Ureter (tissue), 1 donor: ENCODE measurements at regions not wholly inside any gene's neighbourhood (a gene's known extent, or its start where the extent isn't known, plus 50 kb on each side); places are given as distances from the start of the nearest gene placed in this dataset.

Source experiments
- DNase-seq: peaks from one replicate; pipeline ENCODE4 v3.0.0-alpha.2; 2020; ENCODE audit warnings: low spot score
- donor health status: DM: yes; HTN: yes; CAD: no.

DNA sequence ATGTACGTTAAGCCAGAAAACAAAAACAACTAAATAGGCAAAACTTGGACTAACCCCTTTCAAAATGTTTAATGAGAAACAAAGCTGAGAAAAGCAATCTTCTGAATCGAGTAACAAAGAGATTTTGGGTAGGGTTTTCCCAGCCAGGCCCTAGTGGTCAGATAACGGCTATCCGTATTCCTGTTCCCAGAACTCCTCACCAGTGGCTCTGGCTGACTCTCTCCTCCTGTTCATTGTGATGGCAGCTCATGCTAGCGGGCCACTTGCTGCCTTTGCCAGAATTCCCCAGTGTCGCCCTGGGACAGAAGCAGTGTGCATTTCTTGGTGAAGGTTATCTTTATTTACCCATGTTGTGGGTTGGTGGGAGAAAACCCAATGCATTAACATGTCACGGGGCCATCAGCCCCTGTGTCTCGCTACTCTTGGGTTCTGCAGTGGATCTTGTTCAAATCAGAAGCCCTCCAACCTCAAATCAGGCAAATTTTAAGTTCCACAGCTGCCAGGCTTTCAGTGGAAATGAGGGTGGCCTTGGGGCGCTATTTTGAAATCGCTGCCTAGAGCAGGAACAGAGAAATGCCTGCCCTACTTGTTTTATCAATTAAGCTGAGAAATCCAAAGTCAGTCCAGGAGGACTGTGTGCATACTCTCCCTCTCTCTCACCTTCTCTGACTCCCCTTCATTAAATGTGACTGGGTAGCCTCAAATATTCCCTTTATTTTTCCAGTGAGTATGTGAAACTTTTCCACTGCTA lies 164.5 kb upstream of the NPVF start:
- DNase-seq: no peak

GRCh38 chr7:25395976-25396375 lies 167.7 kb upstream of the NPVF start:
- DNase-seq: no peak

GRCh38 chr7:25396668-25397067 lies 168.4 kb upstream of the NPVF start:
- no peak for DNase-seq

DNA sequence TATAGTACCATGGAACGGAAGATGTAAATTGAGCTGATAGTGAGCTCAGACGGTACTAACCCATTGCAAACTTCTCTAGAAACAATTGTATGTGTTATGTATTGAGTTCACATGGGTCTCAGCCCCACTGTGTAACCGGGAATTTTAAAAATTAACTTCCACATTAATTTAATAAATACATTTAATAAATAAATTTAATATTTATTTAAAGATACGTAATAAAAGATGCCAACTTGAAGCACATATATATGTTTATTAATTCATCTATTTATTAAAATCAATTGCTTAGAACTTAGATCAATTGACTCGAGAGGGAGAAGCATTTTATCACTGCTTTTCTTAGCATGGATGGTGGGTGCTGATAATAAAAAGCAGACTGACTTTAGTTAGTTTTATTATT lies 170.1 kb upstream of the NPVF start:
- no peak for DNase-seq

GRCh38 chr7:25399000-25399750 lies 170.9 kb upstream of the NPVF start:
- DNase-seq: no peak

GRCh38 chr7:25402532-25402931 lies 174.2 kb upstream of the NPVF start:
- no peak for DNase-seq

- peak; percentile 69 for DNase-seq
Observed at GRCh38 chr7:25405736-25406135, 177.4 kb upstream of the NPVF start.

DNA sequence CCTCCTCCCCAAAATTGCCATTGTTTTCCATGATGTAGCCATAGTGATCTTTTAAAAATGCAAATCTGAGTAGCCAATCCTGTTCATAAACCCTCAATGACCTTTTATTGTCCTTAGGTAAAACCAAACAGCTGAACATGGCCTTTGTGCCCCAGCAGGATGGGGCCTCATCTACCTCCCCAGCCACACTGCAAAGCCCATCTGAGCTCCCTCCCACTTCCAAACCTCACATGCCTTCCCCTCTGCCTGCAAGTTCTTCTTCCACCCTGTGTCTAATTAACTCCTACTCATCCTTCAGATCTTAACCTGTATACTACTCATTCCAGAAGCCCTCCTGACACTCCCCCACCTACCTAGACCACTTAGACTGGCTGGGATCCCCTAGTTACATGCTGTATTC lies 178.8 kb upstream of the NPVF start:
- DNase-seq: no peak

DNA sequence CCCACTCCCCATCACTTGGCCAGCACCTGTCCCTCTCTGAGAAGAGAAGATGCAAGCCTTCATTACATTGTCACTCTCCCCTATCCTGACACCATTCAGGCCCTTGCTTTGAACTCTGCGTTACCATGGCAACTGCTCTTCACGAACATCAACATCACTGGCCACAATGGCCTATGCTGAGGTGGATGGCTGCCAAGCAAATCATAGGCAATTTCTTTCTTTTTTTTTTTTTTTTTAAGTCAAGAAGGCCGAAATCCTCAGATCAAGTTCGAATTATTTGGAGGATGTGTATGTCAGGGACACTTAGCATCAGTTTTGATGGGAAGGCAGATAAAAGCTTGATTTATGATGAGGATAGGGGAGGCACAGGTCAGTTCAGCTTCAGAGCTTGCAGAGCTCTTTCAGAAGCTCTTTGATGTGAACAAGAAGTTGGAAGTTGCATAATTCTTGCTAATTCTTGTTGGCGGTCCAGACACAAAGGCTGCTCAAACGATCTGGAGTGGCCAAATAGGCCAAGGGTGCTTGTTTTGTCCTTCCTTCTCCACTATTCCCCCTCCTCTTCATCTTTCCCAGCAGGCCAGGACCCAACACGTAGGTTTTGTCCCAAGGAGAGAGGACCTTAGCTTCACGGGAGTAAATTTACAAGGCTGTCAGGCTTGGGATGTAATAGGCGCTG lies 179.9 kb upstream of the NPVF start:
- DNase-seq: no peak

- DNase-seq: no peak
Observed at GRCh38 chr7:25408876-25409275, 180.6 kb upstream of the NPVF start.

DNA sequence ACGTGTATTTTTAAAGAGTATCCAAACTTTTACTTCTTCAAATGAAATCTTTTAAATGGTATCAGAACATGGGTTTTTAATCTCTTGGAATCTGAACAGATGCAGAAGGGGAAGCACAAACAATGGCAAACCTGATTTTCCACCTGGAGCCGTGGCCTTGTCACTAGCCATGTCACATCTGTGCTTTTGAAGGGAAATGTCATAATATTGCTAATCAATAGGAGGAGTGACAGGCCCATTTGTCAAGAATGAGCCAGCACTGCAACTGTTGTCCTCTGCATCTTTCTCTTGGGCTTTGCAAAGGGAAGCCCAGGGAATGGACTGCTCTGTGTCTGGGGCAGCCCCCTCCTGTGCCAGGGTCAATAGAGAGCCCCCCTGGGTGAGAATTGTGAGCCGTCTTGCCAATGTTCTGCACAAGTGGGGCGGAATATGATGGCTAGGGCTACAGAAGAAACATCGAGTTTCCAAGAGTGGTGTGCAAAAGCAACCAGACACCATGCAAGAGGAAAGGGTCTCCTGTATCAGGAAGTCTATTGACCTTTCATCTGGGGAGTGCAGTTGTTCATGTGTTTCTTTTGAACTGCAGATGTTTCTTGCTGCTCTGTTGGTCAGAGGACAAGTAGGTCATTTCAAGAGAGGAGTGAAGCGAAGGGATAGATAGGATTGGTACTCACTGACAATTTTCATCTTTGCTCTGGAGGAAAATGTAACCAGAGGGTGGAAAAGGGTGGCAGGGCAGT lies 181.8 kb upstream of the NPVF start:
- DNase-seq: no peak

GRCh38 chr7:25420771-25421170 lies 192.5 kb upstream of the NPVF start:
- no peak for DNase-seq

- DNase-seq: no peak
Observed at GRCh38 chr7:25424113-25424512, 195.8 kb upstream of the NPVF start.

DNA sequence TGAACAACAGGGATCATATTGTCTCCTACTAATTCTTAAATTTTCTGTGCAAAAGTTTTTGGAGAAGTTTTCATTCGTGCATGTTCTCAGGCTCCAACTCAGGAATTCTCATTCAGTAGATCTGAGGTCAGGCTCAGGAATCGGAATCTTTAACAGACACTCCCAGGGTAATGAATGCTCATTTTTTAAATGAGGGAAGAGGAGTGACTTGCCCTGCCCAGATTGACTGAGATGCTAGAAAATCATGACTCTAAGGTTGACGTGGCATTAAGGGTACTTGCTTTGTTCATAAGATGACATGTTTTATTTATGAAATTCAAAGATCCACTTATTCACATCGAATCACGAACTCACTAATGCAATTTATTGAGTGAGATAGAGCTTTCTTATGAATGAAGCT lies 196.6 kb upstream of the NPVF start:
- no peak for DNase-seq

- no peak for DNase-seq
Observed at GRCh38 chr7:25427721-25428120, 199.4 kb upstream of the NPVF start.

GRCh38 chr7:25429731-25430130 lies 201.4 kb upstream of the NPVF start:
- no peak for DNase-seq

- no peak for DNase-seq
Observed at GRCh38 chr7:25430200-25430931, 202.1 kb upstream of the NPVF start.

DNA sequence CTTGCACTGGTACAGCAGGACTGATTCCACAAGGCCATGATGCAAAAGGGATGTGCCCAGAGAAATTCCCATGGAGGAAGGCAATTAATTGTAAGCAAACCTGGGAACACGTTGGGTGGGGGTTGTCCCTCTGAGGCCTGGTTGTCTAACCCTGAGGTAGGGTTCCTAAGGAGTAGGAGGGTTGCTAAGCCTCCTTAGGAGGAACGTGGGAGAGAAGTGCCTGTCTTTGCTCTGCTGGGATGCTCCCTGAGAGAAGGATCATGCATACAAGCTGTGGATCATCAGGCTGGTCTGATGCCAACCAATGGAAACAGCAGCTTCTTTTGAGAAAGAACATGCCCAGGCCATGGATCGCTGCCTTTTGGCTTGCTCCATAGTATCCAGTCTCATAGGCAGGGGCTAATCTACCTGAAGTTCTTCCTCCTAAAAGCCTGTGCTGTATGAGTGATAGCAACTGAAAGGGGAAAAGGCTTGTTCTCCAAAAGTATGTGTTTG lies 203.7 kb upstream of the NPVF start:
- no peak for DNase-seq

DNA sequence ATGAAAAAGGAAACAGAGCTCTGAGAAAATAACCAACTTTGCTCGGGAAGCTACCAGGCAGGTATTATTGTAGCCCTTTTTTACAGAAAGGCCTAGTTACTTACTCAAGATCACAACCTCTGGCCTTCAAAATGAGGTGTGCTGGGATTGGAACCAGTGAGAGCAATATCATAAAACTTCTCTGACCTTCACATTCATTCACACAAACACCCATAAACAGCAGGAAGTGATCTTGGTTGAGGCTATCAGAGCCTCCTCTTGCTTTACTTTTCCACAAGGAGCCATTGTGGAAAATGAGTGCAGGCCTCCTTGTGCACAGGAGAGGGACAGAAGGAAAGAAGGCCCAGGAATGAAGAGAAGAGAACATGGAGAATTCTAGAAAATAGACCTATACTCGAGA lies 204.5 kb upstream of the NPVF start:
- no peak for DNase-seq

- DNase-seq: no peak
Observed at GRCh38 chr7:25436413-25436812, 208.1 kb upstream of the NPVF start.

DNA sequence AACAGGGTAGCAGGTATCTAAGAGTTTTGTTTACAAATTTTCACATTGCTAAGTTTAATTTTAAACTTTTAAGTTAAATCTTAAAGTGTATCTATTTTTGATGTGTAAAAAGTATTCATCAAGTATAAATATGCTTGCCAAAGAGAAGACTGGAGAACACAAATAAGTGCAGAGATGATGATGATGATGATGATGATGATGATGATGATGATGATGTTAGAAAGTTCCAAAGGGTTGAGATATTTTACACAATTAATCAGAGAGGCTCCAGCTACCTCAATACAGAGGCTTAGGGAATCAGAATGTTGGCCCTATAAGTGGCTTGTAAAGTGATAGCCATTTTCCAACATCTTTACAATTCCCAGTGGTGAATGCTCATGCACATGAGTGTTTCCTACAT lies 209.0 kb upstream of the NPVF start:
- no peak for DNase-seq
